HG02840 (cell line): ENCODE measurements at regions not wholly inside any gene's neighbourhood (a gene's known extent, or its start where the extent isn't known, plus 50 kb on each side); places are given as distances from the start of the nearest gene placed in this dataset.

Experiments used
- ATAC-seq: cut with Tn5 transposase; IDR thresholded peaks from one replicate; pipeline ENCODE4 v1.9.1; 2021; ENCODE audit warnings: mild to moderate bottlenecking, moderate library complexity, moderate number of reproducible peaks; ENCODE audit not compliant: unreplicated experiment, low FRiP score

DNA sequence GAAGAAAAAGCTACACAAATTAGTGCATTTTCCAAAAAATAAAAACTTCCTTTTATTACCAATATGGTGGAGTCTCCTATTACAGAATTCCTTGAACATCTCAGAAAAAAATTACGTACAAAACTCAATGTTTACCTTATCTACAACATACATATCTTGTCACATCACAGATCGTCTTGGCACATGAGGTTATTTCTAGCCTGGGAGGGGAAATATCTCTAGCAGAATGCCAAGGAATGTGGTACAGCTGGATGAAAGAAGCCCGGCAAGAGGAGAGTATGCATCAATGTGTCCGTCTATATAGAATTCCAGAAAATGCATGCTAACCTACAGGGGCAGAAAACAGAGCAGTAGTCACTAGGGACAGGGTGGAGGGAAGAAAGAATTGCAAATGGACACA is 443.8 kb downstream of the ZSWIM6 start:
- no peak for ATAC-seq

DNA sequence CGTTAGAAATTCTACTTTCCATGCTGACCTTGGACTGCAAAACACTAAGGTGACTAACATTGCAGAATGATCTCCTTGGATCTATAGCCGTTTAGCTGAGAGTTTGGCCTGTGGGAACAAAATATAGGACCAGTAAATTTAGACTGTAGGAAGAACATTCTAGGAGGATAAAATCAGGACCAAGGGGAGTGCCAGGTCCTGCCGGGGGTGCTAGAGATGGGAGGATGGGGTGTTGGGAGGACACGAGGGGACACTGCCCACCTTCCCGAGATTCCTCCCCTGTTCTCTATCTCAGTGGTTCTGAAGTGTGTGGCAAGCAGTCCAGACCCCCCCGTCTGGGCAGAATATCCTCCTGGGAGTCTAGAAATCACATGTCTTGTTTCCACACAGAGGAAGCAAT is 445.2 kb downstream of the ZSWIM6 start:
- no peak for ATAC-seq

GRCh38 chr5:61779743-61780142 is 447.7 kb downstream of the ZSWIM6 start:
- no peak for ATAC-seq

DNA sequence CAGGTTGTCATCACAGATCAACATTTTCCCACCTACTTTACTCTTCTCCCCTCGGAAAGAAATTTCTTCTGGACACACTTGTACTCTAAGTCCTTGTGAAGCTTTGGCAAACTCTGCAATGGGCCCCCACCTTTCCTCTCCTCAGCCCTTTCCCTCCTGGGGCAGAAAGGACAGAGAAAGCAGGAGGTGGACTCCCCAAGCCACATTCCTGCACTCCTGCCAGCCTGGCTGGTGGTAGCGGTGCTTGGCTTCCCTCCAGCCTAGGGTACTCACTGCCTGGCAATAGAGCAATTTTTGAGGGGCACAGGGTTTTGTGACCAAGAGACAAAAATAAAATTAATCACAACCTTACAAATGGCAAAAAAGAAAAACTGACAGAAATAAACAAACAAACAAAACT is 451.4 kb downstream of the ZSWIM6 start:
- no peak for ATAC-seq

DNA sequence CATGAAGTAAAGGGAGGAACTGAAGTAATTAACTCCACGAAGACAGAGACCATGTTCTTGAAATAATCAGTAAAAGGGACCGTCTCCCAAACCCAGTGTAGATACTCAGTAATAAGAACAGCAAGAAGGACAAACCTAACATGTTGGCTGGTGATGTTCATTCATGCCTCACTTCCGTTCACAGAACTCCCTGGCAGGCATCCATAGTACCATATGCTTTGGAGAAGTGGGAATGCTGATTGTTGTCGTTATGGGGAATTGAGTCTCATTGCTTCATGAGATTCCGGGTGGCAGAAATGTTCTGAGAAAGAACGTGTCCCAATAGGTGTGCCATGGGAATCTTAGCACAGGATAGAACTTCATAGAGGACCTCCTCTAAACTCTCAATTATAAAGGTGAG is 452.3 kb downstream of the ZSWIM6 start:
- no peak for ATAC-seq

- no peak for ATAC-seq
Observed at GRCh38 chr5:61788548-61788947, 456.5 kb downstream of the ZSWIM6 start.

GRCh38 chr5:61790007-61790406 is 457.9 kb downstream of the ZSWIM6 start:
- no peak for ATAC-seq

GRCh38 chr5:61790678-61791077 is 458.6 kb downstream of the ZSWIM6 start:
- no peak for ATAC-seq

- ATAC-seq = no peak
Observed at GRCh38 chr5:61796773-61797172, 464.7 kb downstream of the ZSWIM6 start.

GRCh38 chr5:61800450-61800849 is 468.4 kb downstream of the ZSWIM6 start:
- ATAC-seq = no peak

DNA sequence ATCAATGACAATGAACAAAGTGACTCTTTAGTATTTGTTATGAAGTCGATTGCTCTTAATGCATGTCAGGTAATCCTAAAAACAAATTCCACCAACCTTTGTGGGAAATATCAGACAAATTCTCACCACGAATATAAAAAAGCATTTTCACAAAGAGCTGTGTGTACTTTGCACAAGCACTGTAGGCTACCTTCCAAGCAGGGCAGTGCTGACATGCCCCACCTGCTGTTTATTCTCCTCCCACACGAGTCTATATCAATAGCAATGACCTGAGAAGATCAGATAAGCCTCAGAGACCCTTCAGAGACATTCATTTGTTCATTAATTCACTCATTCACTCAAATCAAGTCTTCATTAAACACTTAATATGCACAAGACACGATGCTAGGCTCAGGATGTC is 469.1 kb downstream of the ZSWIM6 start:
- ATAC-seq = no peak

DNA sequence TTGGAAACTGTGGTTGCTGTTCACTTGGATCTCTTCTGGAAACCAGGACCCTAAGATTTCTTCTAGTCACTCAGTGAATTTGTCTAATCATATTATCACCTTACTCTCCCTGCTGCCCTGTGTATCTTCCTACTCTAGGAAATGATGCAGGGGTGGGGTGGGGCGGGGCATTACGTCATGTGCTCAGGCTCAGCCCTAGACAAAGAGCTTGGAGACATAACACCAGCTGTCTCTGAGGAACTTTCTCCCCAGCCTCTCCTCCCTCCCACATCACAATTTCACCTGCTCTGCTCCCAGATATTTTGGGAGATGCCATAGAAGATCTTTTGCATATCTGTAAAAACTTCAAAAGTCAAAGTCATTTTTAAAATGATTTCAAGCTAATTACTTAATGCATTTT is 470.4 kb downstream of the ZSWIM6 start:
- ATAC-seq = no peak

DNA sequence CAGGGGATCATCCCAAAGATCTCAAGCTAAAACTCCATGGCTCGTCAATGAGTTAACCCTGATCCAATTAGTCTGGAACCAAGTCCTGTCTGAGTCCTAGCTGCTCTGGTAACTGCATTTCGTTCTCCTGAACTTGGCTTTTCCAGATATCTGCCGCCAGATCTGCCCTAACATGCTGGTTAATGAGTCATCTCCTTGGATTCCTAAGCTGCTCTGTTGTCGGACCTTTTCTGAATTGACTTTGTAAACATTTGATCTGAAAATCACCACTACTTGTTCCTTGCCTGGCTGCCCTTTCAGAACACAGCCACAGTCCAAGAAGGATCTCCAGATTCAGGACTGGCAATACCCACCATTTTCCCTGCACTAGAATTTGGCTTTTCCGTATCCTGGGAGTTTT is 473.0 kb downstream of the ZSWIM6 start:
- no peak for ATAC-seq

GRCh38 chr5:61806491-61807020 is 474.5 kb downstream of the ZSWIM6 start:
- no peak for ATAC-seq

DNA sequence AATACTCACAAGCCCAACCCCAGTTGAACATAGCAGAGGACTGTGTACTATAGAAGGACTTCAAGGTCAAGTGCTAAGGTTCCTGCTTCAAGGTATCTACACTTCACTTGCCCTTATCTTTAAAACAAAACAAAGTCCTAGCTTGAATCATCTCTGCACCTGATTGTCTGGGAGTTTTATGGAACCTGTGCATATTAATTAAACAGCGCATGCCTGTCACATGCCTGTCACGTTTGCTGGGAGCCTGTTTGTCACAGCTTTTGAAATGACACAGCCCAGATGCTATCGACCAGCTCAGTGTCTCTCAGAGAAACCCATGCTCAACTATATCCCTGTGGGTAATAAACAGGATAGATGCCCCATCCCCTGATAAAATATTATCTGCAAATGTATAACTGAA is 476.0 kb downstream of the ZSWIM6 start:
- ATAC-seq = no peak

DNA sequence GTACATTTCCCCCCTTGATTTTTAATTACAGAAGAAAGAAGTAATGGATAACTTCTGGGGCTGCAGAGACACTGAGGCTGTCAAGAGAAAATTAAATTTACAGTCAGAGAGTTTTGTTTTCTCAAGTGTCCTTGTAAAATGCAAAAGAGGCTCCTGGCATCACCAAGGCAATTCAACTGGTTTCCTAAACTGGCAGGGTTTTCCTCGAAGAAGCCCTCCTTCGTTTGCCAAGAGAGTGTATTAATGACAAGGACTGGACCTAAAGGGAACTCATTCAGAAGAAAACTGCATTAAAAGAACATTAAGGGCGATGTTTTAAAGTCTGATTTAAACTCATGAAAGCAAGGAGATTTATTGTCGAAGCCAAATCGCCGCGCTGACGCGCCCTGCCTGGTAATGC is 476.9 kb downstream of the ZSWIM6 start:
- no peak for ATAC-seq

- ATAC-seq = no peak
Observed at GRCh38 chr5:61809651-61810050, 477.6 kb downstream of the ZSWIM6 start.

- no peak for ATAC-seq
Observed at GRCh38 chr5:61811052-61811451, 479.0 kb downstream of the ZSWIM6 start.

DNA sequence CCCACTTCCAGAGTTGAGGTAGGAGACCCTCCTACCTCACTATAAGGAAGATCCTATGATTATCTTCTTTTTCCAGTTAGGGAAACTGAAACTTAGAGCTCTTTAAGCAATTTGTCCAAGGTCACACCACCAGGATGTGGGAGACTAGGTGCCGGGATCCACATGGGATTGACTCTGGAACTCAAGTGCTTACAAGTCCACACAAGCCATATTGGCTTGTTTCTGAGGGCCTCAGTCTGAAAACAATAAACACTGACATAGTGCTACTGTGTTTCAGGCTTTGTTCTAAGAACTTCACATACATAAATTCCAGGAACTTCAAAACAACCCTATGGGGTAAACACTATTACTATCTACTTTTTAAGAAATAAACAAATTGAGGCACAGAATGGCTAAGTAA is 481.3 kb downstream of the ZSWIM6 start:
- ATAC-seq = no peak

GRCh38 chr5:61815339-61815738 is 483.3 kb downstream of the ZSWIM6 start:
- no peak for ATAC-seq

- ATAC-seq = no peak
Observed at GRCh38 chr5:61816146-61816545, 484.1 kb downstream of the ZSWIM6 start.

DNA sequence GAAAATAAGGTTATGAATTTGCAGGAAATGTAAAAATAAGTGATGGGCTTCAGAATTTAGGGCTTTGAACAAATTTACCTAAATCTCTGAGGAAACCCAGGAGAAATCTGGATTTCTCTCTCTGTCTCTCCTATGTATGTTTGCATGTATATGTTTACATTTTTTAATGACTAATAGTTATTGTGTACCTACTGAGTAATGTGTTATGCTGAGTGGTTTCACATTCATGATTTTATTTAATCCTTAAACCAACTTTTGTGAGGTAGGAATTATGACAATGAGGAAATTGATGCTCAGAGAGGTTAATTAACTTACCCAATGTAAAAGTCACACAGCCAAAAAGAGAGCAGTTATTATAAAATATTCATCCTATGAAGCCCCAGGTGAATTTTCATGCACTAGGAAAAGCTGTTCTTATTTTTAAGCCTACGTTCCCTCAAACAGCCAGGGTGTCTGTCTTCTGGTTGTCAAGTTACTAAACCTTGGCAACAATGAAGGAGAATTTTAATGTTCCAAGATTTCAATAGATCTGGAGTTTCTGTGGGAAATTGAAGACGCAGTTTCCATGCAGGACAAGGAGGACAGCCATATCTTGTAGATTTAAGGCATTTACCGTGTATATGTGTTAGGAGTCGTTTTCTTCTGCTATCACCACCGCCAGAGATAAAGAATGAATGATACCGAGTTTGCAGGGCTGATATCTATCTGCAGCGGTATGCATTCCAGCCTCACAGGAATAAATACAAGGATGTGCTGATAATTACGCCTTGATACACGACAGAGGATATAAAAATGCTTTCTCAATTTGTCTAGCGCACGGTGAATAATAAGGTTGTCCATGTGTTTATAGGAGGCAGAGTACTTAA is 484.8 kb downstream of the ZSWIM6 start:
- no peak for ATAC-seq
